Hepatocyte (in vitro differentiated cells): ENCODE measurements at regions not wholly inside any gene's neighbourhood (a gene's known extent, or its start where the extent isn't known, plus 50 kb on each side); places are given as distances from the start of the nearest gene placed in this dataset.

Experiments
- EZH2 ChIP-seq: fragments of 200-600 bp; sonication (generic); IDR thresholded peaks from 2 replicates; pipeline ENCODE4 v1.6.1; 2016; ENCODE audit warnings: antibody characterized with exemption, mild to moderate bottlenecking, borderline replicate concordance
- EZH2phosphoT487 ChIP-seq: fragments of 200-600 bp; sonication (generic); IDR thresholded peaks from one replicate; pipeline ENCODE4 v1.6.1; 2018; ENCODE audit warnings: antibody characterized with exemption, mild to moderate bottlenecking, low read depth, moderate library complexity; ENCODE audit not compliant: unreplicated experiment, severe bottlenecking
- TF ChIP-seq, protein P1 (sequence below): fragments of 200-600 bp; sonication (generic); IDR thresholded peaks from 2 replicates; pipeline ENCODE4 v1.5.1; 2016; ENCODE audit warnings: antibody characterized with exemption, mild to moderate bottlenecking; ENCODE audit not compliant: poor library complexity

GRCh38 chr5:57402761-57403160 is 79.8 kb downstream of the ACTBL2 start:
- TF ChIP-seq, protein P1, sequence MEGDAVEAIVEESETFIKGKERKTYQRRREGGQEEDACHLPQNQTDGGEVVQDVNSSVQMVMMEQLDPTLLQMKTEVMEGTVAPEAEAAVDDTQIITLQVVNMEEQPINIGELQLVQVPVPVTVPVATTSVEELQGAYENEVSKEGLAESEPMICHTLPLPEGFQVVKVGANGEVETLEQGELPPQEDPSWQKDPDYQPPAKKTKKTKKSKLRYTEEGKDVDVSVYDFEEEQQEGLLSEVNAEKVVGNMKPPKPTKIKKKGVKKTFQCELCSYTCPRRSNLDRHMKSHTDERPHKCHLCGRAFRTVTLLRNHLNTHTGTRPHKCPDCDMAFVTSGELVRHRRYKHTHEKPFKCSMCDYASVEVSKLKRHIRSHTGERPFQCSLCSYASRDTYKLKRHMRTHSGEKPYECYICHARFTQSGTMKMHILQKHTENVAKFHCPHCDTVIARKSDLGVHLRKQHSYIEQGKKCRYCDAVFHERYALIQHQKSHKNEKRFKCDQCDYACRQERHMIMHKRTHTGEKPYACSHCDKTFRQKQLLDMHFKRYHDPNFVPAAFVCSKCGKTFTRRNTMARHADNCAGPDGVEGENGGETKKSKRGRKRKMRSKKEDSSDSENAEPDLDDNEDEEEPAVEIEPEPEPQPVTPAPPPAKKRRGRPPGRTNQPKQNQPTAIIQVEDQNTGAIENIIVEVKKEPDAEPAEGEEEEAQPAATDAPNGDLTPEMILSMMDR, result no peak
- TF ChIP-seq EZH2 (no peak), EZH2phosphoT487 (no peak)
